GM23338 (cell line): ENCODE measurements at regions not wholly inside any gene's neighbourhood (a gene's known extent, or its start where the extent isn't known, plus 50 kb on each side); places are given as distances from the start of the nearest gene placed in this dataset.

ENCODE experiments used
- ATAC-seq: fragments of 200-7000 bp; cut with Tn5 transposase; 3 replicates; pipeline ENCODE4 v1.9.1; 2020
- DNase-seq: peaks from one replicate; pipeline ENCODE4 v3.0.0-alpha.2; 2015; ENCODE audit warnings: low spot score
- H2AFZ ChIP-seq: fragments of 200-600 bp; sonication (generic); 2 replicates; pipeline ENCODE4 v1.8.0; 2016; ENCODE audit warnings: antibody characterized with exemption, mild to moderate bottlenecking, moderate library complexity
- H3F3A ChIP-seq: fragments of 200-600 bp; sonication (generic); replicated peaks from 2 replicates; pipeline ENCODE4 v1.8.0; 2017; ENCODE audit warnings: antibody characterized with exemption, mixed run types, low read depth
- H3K27ac ChIP-seq: fragments of 200-600 bp; sonication (generic); 2 replicates; pipeline ENCODE4 v1.6.1; 2016; ENCODE audit warnings: low read depth
- H3K27me3 ChIP-seq: fragments of 200-600 bp; sonication (generic); 2 replicates; pipeline ENCODE4 v1.8.0; 2016; ENCODE audit warnings: mild to moderate bottlenecking, mixed run types, moderate library complexity; ENCODE audit not compliant: insufficient read depth
- H3K36me3 ChIP-seq: fragments of 200-600 bp; sonication (generic); 2 replicates; pipeline ENCODE4 v1.8.0; 2016; ENCODE audit warnings: mild to moderate bottlenecking; ENCODE audit not compliant: insufficient read depth
- H3K4me1 ChIP-seq: fragments of 200-600 bp; sonication (generic); 2 replicates; pipeline ENCODE4 v1.8.0; 2016; ENCODE audit warnings: mild to moderate bottlenecking, moderate library complexity; ENCODE audit not compliant: insufficient read depth
- H3K4me2 ChIP-seq: fragments of 200-600 bp; sonication (generic); 2 replicates; pipeline ENCODE4 v1.7.1; 2017; ENCODE audit warnings: mixed run types
- H3K4me3 ChIP-seq: fragments of 200-600 bp; sonication (generic); 2 replicates; pipeline ENCODE4 v1.6.1; 2016; ENCODE audit warnings: mixed run types
- H3K79me2 ChIP-seq: fragments of 200-600 bp; sonication (generic); replicated peaks from 2 replicates; pipeline ENCODE4 v1.8.0; 2017; ENCODE audit warnings: mild to moderate bottlenecking; ENCODE audit not compliant: insufficient read depth
- H3K9me2 ChIP-seq: fragments of 200-600 bp; sonication (generic); 2 replicates; pipeline ENCODE4 v1.8.0; 2017; ENCODE audit not compliant: insufficient read depth
- H4K20me1 ChIP-seq: fragments of 200-600 bp; sonication (generic); replicated peaks from 2 replicates; pipeline ENCODE4 v1.8.0; 2017; ENCODE audit warnings: mild to moderate bottlenecking; ENCODE audit not compliant: insufficient read depth
- H3K27ac Mint-ChIP-seq: 2 replicates; pipeline ENCODE4 v1.8.0; 2020; ENCODE audit warnings: inconsistent platforms, mild to moderate bottlenecking, moderate library complexity, mixed read lengths
- H3K27me3 Mint-ChIP-seq: 3 replicates; pipeline ENCODE4 v1.8.0; 2022; ENCODE audit warnings: low read depth, mild to moderate bottlenecking, moderate library complexity, mixed read lengths, inconsistent platforms; ENCODE audit not compliant: insufficient read depth, poor library complexity
- H3K36me3 Mint-ChIP-seq: 3 replicates; pipeline ENCODE4 v1.8.0; 2021; ENCODE audit warnings: low read depth, mild to moderate bottlenecking, inconsistent platforms, moderate library complexity, mixed read lengths
- H3K4me1 Mint-ChIP-seq: 3 replicates; pipeline ENCODE4 v1.8.0; 2020; ENCODE audit warnings: mild to moderate bottlenecking, inconsistent platforms, mixed read lengths
- H3K4me3 Mint-ChIP-seq: 3 replicates; pipeline ENCODE4 v1.8.0; 2021; ENCODE audit warnings: moderate library complexity, mild to moderate bottlenecking, inconsistent platforms, mixed read lengths
- H3K9me3 Mint-ChIP-seq: 3 replicates; pipeline ENCODE4 v1.8.0; 2020; ENCODE audit warnings: moderate library complexity, mild to moderate bottlenecking, inconsistent platforms, mixed read lengths
- CREB1 ChIP-seq: fragments of 250-450 bp; sonication (Bioruptor Pico); IDR thresholded peaks from 2 replicates; pipeline ENCODE4 v1.5.0; 2020; ENCODE audit warnings: low read depth, mild to moderate bottlenecking, moderate library complexity
- EZH2 ChIP-seq: fragments of 200-600 bp; sonication (generic); IDR thresholded peaks from one replicate; pipeline ENCODE4 v1.8.0; 2017; ENCODE audit warnings: antibody characterized with exemption, mild to moderate bottlenecking, low read depth; ENCODE audit not compliant: unreplicated experiment
- JUNB ChIP-seq: IDR thresholded peaks from one replicate; pipeline ENCODE4 v1.6.1; 2016; ENCODE audit warnings: antibody characterized with exemption; ENCODE audit not compliant: unreplicated experiment
- NANOG ChIP-seq: IDR thresholded peaks from 2 replicates; pipeline ENCODE4 v1.6.1; 2016; ENCODE audit warnings: antibody characterized with exemption, borderline replicate concordance
- POLR2AphosphoS5 ChIP-seq: IDR thresholded peaks from 2 replicates; pipeline ENCODE4 v1.6.1; 2016; ENCODE audit warnings: antibody characterized with exemption, low read depth
- STAT1 ChIP-seq: IDR thresholded peaks from one replicate; pipeline ENCODE4 v1.6.1; 2016; ENCODE audit warnings: antibody characterized with exemption; ENCODE audit not compliant: unreplicated experiment
- ZNF114 ChIP-seq: fragments of 250-450 bp; sonication (Bioruptor Pico); IDR thresholded peaks from 2 replicates; pipeline ENCODE4 v1.5.0; 2020; ENCODE audit warnings: mild to moderate bottlenecking, moderate library complexity
- ZNF331 ChIP-seq: fragments of 250-450 bp; sonication (Bioruptor Pico); IDR thresholded peaks from 2 replicates; pipeline ENCODE4 v1.5.0; 2020; ENCODE audit warnings: low read depth, mild to moderate bottlenecking, moderate library complexity
- TF ChIP-seq, protein P1 (sequence below), 2 experiments: fragments of 200-600 bp in 1 of 2; sonication (generic) in 1 of 2; conservative IDR thresholded peaks; 2 replicates each; pipeline versions ENCODE4 v1.5.1 to v1.6.1; 2016 to 2017; ENCODE audit warnings: antibody characterized with exemption in 2 of 2, low read depth in 2 of 2, mild to moderate bottlenecking in 2 of 2, moderate library complexity in 1 of 2
- TF ChIP-seq, protein P2 (sequence below): fragments of 250-450 bp; sonication (Bioruptor Pico); IDR thresholded peaks from 2 replicates; pipeline ENCODE4 v1.5.0; 2020; ENCODE audit warnings: mild to moderate bottlenecking, moderate library complexity
- TF ChIP-seq, protein P3 (sequence below): IDR thresholded peaks from one replicate; pipeline ENCODE4 v1.6.1; 2018; ENCODE audit warnings: antibody characterized with exemption; ENCODE audit not compliant: unreplicated experiment

DNA sequence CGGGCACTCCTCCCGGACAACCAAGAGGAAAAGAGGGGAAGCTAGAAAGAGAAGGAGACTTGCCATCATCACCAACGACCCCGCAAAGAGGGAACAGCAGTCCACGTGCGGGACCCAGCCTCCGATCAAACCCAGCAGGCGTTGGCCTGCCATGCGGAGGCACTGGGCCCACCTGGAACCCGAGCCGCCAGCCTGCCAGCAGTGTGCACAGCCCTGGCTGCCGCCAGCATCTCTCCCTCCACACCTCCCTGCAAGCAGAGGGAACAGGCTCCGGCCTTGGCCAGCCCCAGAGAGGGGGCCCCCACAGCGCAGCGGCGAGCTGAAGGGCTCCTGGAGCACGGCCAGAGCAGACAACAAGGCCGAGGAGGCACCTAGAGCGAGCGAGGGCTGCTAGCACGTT, 1244.7 kb upstream of the B3GALT2 start (continued):
- TF ChIP-seq, protein P1, sequence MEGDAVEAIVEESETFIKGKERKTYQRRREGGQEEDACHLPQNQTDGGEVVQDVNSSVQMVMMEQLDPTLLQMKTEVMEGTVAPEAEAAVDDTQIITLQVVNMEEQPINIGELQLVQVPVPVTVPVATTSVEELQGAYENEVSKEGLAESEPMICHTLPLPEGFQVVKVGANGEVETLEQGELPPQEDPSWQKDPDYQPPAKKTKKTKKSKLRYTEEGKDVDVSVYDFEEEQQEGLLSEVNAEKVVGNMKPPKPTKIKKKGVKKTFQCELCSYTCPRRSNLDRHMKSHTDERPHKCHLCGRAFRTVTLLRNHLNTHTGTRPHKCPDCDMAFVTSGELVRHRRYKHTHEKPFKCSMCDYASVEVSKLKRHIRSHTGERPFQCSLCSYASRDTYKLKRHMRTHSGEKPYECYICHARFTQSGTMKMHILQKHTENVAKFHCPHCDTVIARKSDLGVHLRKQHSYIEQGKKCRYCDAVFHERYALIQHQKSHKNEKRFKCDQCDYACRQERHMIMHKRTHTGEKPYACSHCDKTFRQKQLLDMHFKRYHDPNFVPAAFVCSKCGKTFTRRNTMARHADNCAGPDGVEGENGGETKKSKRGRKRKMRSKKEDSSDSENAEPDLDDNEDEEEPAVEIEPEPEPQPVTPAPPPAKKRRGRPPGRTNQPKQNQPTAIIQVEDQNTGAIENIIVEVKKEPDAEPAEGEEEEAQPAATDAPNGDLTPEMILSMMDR (conservative IDR thresholded peaks at IDR 0.05; ENCODE audit: low read depth in 2 of 2) = no peak
- TF ChIP-seq STAT1 = no peak

DNA sequence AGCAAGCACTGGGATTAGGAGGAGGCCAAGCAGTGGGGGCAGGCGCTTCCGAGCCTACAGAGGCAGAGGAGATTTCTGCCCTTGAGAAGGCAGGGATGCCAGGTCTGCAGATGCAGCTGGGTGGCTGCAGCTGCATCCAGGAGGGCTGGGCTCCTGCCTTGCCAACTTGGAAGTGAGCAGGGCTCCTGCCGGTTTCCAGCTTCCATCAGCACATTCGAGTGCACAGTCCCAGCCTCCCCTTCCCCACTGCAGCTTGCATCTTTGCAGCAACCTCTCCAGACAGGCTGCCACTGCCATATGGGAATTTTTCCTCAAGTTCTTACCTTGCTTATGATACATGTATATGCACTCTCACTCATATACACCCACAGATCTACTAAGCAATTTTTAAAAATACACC, 1234.3 kb upstream of the B3GALT2 start:
- peaks cover 39% of the 10 kb centered on the region for H3K36me3 Mint-ChIP-seq
- Histone ChIP-seq H3K27me3 (no peaks in the 10 kb centered on the region), H4K20me1 (no peaks in the 10 kb centered on the region), H3K4me3 (no peak overlapping the region), H3K4me2 (no peak overlapping the region), H3K27ac (no peak overlapping the region), H2AFZ (no peak overlapping the region), H3F3A (no peaks in the 10 kb centered on the region), H3K79me2 (no peaks in the 10 kb centered on the region), H3K4me1 (no peaks in the 10 kb centered on the region), H3K36me3 (no peaks in the 10 kb centered on the region), H3K9me2 (no peaks in the 10 kb centered on the region)
- no peak for ATAC-seq
- H3K27ac Mint-ChIP-seq = no peak overlapping the region
- no peak overlapping the region for H3K4me3 Mint-ChIP-seq
- peaks cover 6% of the 10 kb centered on the region for H3K27me3 Mint-ChIP-seq
- DNase-seq = no peak
- H3K9me3 Mint-ChIP-seq = peaks cover 48% of the 10 kb centered on the region
- peaks cover 3% of the 10 kb centered on the region; the same call in 1 of the 3 replicates for H3K4me1 Mint-ChIP-seq
- TF ChIP-seq JUNB (no peak), EZH2 (no peak), POLR2AphosphoS5 (no peak), NANOG (no peak), CREB1 (CRISPR knock-in tag) (no peak), ZNF114 (CRISPR knock-in tag) (no peak), ZNF331 (CRISPR knock-in tag) (no peak)
- TF ChIP-seq, protein P2, sequence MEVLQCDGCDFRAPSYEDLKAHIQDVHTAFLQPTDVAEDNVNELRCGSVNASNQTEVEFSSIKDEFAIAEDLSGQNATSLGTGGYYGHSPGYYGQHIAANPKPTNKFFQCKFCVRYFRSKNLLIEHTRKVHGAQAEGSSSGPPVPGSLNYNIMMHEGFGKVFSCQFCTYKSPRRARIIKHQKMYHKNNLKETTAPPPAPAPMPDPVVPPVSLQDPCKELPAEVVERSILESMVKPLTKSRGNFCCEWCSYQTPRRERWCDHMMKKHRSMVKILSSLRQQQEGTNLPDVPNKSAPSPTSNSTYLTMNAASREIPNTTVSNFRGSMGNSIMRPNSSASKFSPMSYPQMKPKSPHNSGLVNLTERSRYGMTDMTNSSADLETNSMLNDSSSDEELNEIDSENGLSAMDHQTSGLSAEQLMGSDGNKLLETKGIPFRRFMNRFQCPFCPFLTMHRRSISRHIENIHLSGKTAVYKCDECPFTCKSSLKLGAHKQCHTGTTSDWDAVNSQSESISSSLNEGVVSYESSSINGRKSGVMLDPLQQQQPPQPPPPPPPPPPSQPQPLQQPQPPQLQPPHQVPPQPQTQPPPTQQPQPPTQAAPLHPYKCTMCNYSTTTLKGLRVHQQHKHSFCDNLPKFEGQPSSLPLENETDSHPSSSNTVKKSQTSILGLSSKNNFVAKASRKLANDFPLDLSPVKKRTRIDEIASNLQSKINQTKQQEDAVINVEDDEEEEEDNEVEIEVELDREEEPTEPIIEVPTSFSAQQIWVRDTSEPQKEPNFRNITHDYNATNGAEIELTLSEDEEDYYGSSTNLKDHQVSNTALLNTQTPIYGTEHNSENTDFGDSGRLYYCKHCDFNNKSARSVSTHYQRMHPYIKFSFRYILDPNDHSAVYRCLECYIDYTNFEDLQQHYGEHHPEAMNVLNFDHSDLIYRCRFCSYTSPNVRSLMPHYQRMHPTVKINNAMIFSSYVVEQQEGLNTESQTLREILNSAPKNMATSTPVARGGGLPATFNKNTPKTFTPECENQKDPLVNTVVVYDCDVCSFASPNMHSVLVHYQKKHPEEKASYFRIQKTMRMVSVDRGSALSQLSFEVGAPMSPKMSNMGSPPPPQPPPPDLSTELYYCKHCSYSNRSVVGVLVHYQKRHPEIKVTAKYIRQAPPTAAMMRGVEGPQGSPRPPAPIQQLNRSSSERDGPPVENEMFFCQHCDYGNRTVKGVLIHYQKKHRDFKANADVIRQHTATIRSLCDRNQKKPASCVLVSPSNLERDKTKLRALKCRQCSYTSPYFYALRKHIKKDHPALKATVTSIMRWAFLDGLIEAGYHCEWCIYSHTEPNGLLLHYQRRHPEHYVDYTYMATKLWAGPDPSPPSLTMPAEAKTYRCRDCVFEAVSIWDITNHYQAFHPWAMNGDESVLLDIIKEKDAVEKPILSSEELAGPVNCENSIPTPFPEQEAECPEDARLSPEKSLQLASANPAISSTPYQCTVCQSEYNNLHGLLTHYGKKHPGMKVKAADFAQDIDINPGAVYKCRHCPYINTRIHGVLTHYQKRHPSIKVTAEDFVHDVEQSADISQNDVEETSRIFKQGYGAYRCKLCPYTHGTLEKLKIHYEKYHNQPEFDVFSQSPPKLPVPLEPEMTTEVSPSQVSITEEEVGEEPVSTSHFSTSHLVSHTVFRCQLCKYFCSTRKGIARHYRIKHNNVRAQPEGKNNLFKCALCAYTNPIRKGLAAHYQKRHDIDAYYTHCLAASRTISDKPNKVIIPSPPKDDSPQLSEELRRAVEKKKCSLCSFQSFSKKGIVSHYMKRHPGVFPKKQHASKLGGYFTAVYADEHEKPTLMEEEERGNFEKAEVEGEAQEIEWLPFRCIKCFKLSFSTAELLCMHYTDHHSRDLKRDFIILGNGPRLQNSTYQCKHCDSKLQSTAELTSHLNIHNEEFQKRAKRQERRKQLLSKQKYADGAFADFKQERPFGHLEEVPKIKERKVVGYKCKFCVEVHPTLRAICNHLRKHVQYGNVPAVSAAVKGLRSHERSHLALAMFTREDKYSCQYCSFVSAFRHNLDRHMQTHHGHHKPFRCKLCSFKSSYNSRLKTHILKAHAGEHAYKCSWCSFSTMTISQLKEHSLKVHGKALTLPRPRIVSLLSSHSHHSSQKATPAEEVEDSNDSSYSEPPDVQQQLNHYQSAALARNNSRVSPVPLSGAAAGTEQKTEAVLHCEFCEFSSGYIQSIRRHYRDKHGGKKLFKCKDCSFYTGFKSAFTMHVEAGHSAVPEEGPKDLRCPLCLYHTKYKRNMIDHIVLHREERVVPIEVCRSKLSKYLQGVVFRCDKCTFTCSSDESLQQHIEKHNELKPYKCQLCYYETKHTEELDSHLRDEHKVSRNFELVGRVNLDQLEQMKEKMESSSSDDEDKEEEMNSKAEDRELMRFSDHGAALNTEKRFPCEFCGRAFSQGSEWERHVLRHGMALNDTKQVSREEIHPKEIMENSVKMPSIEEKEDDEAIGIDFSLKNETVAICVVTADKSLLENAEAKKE = no peak
- TF ChIP-seq, protein P1 (conservative IDR thresholded peaks at IDR 0.05; ENCODE audit: low read depth in 2 of 2) = no peak
- TF ChIP-seq, protein P3, sequence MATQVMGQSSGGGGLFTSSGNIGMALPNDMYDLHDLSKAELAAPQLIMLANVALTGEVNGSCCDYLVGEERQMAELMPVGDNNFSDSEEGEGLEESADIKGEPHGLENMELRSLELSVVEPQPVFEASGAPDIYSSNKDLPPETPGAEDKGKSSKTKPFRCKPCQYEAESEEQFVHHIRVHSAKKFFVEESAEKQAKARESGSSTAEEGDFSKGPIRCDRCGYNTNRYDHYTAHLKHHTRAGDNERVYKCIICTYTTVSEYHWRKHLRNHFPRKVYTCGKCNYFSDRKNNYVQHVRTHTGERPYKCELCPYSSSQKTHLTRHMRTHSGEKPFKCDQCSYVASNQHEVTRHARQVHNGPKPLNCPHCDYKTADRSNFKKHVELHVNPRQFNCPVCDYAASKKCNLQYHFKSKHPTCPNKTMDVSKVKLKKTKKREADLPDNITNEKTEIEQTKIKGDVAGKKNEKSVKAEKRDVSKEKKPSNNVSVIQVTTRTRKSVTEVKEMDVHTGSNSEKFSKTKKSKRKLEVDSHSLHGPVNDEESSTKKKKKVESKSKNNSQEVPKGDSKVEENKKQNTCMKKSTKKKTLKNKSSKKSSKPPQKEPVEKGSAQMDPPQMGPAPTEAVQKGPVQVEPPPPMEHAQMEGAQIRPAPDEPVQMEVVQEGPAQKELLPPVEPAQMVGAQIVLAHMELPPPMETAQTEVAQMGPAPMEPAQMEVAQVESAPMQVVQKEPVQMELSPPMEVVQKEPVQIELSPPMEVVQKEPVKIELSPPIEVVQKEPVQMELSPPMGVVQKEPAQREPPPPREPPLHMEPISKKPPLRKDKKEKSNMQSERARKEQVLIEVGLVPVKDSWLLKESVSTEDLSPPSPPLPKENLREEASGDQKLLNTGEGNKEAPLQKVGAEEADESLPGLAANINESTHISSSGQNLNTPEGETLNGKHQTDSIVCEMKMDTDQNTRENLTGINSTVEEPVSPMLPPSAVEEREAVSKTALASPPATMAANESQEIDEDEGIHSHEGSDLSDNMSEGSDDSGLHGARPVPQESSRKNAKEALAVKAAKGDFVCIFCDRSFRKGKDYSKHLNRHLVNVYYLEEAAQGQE = no peak
